Osteocyte (in vitro differentiated cells): ENCODE measurements at regions not wholly inside any gene's neighbourhood (a gene's known extent, or its start where the extent isn't known, plus 50 kb on each side); places are given as distances from the start of the nearest gene placed in this dataset.

Source experiments
- DNase-seq: peaks from one replicate; pipeline ENCODE4 v3.0.0; 2021; ENCODE audit warnings: mixed read lengths; ENCODE audit not compliant: unreplicated experiment; ENCODE audit errors: extremely low spot score
- H3K27ac Mint-ChIP-seq: one replicate; pipeline ENCODE4 v1.8.0; 2021; ENCODE audit warnings: mild to moderate bottlenecking, mixed read lengths; ENCODE audit not compliant: unreplicated experiment
- H3K27me3 Mint-ChIP-seq: one replicate; pipeline ENCODE4 v1.8.0; 2021; ENCODE audit warnings: mixed read lengths; ENCODE audit not compliant: unreplicated experiment
- H3K36me3 Mint-ChIP-seq: one replicate; pipeline ENCODE4 v1.8.0; 2021; ENCODE audit warnings: mixed read lengths; ENCODE audit not compliant: unreplicated experiment
- H3K4me1 Mint-ChIP-seq: one replicate; pipeline ENCODE4 v1.8.0; 2021; ENCODE audit warnings: mixed read lengths; ENCODE audit not compliant: unreplicated experiment
- H3K4me3 Mint-ChIP-seq: one replicate; pipeline ENCODE4 v1.8.0; 2021; ENCODE audit warnings: mild to moderate bottlenecking, moderate library complexity, mixed read lengths; ENCODE audit not compliant: unreplicated experiment
- H3K9me3 Mint-ChIP-seq: one replicate; pipeline ENCODE4 v1.8.0; 2021; ENCODE audit warnings: mixed read lengths; ENCODE audit not compliant: unreplicated experiment
- TF ChIP-seq, protein P1 (sequence below): fragments of 200-600 bp; sonication (generic); IDR thresholded peaks from 2 replicates; pipeline ENCODE4 v1.5.0; 2021; ENCODE audit warnings: antibody characterized with exemption, mild to moderate bottlenecking, moderate library complexity

DNA sequence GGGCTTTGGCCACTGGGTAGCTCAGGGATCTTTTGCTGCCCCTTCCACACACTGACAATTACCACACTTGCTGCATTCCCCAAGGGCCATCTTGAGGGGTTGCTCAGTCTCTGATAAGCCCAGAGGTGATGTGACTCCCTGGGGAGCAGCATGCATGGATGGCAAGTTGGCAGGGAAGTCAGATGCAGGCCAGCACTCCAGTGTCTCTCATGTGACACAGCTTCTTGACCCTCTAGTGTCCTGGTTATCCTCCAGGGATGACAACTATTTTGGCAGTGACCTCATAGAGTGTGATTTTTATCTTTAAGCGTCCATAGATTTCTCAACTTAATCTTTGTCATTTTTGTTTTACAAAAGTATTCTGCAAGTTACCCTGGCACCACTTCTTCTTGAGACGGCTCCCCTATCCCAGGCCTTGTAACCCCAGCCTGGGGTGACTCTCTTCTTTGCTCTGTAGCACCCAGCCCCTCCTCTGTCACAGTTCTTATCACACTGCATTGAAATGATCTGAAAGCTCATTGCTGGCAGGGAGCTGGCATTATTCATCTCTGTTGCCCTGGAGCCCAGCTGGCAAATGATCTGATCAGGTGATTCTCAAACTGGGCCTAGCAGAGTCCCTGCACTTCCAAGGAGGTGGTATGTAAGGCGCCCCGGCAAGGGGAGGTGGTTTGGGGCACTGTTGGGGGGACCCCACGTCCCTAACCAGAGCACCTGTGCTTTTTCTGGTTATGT, 72.6 kb downstream of the TENT5C start:
- H3K4me1 Mint-ChIP-seq = no peaks in the 10 kb centered on the region
- no peak overlapping the region for H3K4me3 Mint-ChIP-seq
- H3K27ac Mint-ChIP-seq = no peak overlapping the region
- TF ChIP-seq, protein P1, sequence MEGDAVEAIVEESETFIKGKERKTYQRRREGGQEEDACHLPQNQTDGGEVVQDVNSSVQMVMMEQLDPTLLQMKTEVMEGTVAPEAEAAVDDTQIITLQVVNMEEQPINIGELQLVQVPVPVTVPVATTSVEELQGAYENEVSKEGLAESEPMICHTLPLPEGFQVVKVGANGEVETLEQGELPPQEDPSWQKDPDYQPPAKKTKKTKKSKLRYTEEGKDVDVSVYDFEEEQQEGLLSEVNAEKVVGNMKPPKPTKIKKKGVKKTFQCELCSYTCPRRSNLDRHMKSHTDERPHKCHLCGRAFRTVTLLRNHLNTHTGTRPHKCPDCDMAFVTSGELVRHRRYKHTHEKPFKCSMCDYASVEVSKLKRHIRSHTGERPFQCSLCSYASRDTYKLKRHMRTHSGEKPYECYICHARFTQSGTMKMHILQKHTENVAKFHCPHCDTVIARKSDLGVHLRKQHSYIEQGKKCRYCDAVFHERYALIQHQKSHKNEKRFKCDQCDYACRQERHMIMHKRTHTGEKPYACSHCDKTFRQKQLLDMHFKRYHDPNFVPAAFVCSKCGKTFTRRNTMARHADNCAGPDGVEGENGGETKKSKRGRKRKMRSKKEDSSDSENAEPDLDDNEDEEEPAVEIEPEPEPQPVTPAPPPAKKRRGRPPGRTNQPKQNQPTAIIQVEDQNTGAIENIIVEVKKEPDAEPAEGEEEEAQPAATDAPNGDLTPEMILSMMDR = no peak
- DNase-seq = no peak
- no peaks in the 10 kb centered on the region for H3K36me3 Mint-ChIP-seq
- H3K27me3 Mint-ChIP-seq = peaks cover 8% of the 10 kb centered on the region
- no peaks in the 10 kb centered on the region for H3K9me3 Mint-ChIP-seq

DNA sequence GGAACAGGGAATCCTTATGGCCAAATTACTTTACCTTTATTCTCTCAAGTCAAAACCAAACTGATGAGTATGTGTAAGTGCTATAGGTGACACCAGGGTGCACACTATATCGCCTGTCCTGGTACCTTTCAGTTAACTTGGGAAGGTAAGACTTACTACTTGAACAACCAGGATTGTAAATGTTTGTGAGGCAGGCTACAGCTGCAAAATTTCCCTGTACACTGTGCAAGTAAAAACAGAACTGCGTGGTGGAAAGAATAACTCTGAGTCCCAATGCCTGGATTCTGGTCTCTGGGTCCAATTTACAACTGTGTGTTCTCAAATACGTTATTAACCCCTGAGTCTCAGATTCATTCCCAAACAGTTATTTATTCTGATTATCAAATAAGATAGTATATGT, 73.5 kb downstream of the TENT5C start:
- no peak for DNase-seq
- Mint-ChIP-seq H3K27me3 (peaks cover 4% of the 10 kb centered on the region), H3K36me3 (no peaks in the 10 kb centered on the region), H3K9me3 (no peaks in the 10 kb centered on the region), H3K27ac (no peak overlapping the region), H3K4me3 (no peak overlapping the region), H3K4me1 (no peaks in the 10 kb centered on the region)
- TF ChIP-seq, protein P1 = no peak

DNA sequence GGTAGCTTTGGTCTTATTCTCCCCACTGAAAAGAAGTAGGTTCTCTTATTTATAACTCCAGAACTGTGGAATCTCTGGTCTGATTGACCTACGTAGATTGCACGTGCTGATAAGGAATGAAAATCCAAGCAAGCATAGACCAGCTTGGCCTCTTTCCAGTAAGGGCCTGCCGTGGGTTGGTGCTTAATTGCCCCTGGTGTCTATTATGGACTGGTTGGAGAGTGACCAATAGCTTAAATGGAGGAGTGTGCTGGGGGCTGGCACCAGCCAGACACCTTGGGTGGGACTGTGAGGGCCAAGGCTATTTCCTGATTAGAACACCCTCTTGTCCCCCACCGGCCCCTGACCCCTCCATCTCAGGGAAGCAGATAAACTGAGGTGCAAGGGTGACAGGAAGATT, 74.0 kb downstream of the TENT5C start:
- no peak overlapping the region for H3K4me3 Mint-ChIP-seq
- H3K27me3 Mint-ChIP-seq = no peaks in the 10 kb centered on the region
- no peaks in the 10 kb centered on the region for H3K9me3 Mint-ChIP-seq
- TF ChIP-seq, protein P1 = no peak
- no peaks in the 10 kb centered on the region for H3K4me1 Mint-ChIP-seq
- no peak overlapping the region for H3K27ac Mint-ChIP-seq
- no peak for DNase-seq
- no peaks in the 10 kb centered on the region for H3K36me3 Mint-ChIP-seq

DNA sequence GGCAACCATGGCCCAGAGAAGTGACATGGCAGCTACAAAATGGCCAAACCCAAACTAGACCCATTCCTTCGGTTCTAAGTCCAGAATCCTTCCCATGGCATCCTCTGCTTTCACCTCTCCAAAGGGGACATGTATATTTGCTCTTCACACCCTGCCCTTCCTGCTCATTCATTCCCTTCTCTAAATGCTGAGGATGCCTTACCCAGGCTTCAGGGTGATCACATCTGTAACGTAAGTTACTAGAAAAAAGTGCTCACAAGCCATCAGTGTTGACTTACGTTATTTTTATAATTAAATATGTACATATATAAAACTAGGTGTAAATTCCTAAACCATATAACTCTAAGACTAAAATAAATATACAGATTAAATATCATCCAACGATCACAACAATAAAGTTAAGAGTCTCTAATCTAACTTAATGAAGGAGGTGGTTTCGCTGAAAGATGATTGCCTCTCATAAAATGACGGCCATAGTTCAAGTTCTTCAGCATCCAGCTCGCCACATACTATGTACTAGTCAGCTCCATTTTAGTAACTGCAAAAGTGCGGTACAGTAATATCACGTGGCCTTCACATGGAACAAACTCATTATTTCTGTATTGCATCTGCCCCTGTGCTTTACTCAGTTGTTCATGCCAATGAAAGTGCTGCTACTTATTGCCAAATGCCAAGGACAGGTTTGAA, 74.6 kb downstream of the TENT5C start:
- H3K36me3 Mint-ChIP-seq = no peaks in the 10 kb centered on the region
- no peak for DNase-seq
- no peak overlapping the region for H3K4me3 Mint-ChIP-seq
- H3K9me3 Mint-ChIP-seq = no peaks in the 10 kb centered on the region
- H3K27ac Mint-ChIP-seq = no peak overlapping the region
- H3K27me3 Mint-ChIP-seq = no peaks in the 10 kb centered on the region
- TF ChIP-seq, protein P1 = no peak
- no peaks in the 10 kb centered on the region for H3K4me1 Mint-ChIP-seq

DNA sequence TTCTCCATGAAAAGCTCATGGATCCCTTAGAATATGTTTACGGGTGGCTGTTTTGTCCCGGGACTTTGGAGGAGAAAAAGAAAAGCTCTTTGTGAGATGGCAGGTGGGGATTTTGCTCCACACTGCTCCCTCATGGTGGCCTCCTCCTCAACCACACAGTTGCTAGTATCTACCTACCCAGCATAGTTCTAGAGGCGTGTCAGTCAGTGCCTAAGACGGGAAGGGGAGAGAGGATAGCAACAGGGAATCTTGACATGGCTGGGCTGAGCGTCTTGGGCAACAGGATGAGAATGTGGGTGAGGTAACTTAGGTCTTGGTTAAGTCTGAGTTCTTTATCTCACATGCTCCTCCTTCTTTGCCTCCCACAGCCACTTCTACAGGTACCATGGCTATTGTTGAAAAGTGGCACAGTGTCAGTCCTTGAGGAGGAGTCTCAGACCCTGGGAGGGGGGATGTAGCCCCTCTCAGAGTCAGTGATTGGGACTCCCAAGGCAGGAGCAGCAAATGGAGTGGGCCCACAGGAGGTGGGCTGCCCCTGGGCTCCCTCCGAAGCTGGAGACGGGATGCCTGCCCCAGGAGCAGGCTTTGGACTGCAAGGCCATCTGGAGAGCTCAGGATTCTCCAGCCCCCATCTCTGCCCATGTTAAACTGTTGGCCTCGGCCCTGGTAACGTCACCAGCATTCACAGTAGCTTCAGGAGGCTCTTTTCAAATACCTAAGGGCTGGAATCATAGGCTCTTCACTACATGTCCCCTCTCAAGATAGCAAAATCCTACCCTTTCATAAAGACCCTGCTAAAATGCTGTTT, 75.4 kb downstream of the TENT5C start:
- H3K9me3 Mint-ChIP-seq = no peaks in the 10 kb centered on the region
- no peak overlapping the region for H3K4me3 Mint-ChIP-seq
- DNase-seq = no peak
- H3K36me3 Mint-ChIP-seq = no peaks in the 10 kb centered on the region
- TF ChIP-seq, protein P1 = no peak
- no peaks in the 10 kb centered on the region for H3K4me1 Mint-ChIP-seq
- no peak overlapping the region for H3K27ac Mint-ChIP-seq
- no peaks in the 10 kb centered on the region for H3K27me3 Mint-ChIP-seq
